ENCODE measurements at regions not wholly inside any gene's neighbourhood (a gene's known extent, or its start where the extent isn't known, plus 50 kb on each side); places are given as distances from the start of the nearest gene placed in this dataset.

DNA sequence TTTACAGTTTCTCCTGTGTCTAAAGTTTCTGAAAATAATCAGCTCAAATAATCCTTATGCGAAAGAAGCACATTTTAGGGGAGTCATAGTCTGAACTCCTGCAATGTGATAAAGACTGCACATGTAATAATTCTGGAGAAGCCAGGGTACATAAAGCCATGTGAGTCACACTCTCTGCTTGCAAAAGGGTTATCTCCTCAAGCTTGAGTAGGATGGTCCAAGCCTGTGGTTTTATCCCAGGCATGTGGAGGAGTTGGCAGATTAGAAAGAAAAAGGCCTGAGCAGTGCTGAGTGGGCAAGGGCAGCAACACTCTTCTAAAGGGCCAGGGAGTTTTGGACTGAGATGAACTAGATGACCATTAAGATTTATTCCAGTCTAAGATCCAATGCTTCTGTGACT lies 220.4 kb downstream of the RHOU start:
- H3K4me3 ChIP-seq (ENCODE audit: low read length): no peak overlapping the region
- no peaks in the 10 kb centered on the region for H3K79me2 ChIP-seq (replicated peaks; ENCODE audit: insufficient read depth, low read length)
- no peaks in the 10 kb centered on the region for H3K9me2 ChIP-seq (ENCODE audit: insufficient read depth, low read length)
- no peaks in the 10 kb centered on the region for H3K9me3 ChIP-seq (ENCODE audit: low read length)
- no peaks in the 10 kb centered on the region for H3K36me3 ChIP-seq (ENCODE audit: insufficient read depth, low read length)
- H3K4me2 ChIP-seq (ENCODE audit: low read length): no peak overlapping the region
- no peak overlapping the region for H3K27ac ChIP-seq (ENCODE audit: low read length)
- no peaks in the 10 kb centered on the region for H3K27me3 ChIP-seq (ENCODE audit: insufficient read depth, low read depth, low read length)
- TF ChIP-seq SMC3 (conservative IDR thresholded peaks at IDR 0.05; ENCODE audit: poor library complexity) (no peak), EP300 (conservative IDR thresholded peaks at IDR 0.05; ENCODE audit: poor library complexity, severe bottlenecking) (no peak), MXI1 (conservative IDR thresholded peaks at IDR 0.05; ENCODE audit: poor library complexity, severe bottlenecking) (no peak), TAF1 (IDR thresholded peaks at IDR 0.05; ENCODE audit: low read depth) (no peak), RAD21 (conservative IDR thresholded peaks at IDR 0.05) (no peak), EZH2 (IDR thresholded peaks at IDR 0.05; ENCODE audit: borderline replicate concordance, insufficient read depth, low read length, poor library complexity, severe bottlenecking) (no peak), POLR2AphosphoS5 (IDR thresholded peaks at IDR 0.05) (no peak)
- TF ChIP-seq, protein P1, sequence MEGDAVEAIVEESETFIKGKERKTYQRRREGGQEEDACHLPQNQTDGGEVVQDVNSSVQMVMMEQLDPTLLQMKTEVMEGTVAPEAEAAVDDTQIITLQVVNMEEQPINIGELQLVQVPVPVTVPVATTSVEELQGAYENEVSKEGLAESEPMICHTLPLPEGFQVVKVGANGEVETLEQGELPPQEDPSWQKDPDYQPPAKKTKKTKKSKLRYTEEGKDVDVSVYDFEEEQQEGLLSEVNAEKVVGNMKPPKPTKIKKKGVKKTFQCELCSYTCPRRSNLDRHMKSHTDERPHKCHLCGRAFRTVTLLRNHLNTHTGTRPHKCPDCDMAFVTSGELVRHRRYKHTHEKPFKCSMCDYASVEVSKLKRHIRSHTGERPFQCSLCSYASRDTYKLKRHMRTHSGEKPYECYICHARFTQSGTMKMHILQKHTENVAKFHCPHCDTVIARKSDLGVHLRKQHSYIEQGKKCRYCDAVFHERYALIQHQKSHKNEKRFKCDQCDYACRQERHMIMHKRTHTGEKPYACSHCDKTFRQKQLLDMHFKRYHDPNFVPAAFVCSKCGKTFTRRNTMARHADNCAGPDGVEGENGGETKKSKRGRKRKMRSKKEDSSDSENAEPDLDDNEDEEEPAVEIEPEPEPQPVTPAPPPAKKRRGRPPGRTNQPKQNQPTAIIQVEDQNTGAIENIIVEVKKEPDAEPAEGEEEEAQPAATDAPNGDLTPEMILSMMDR (IDR thresholded peaks at IDR 0.05; ENCODE audit: poor library complexity, severe bottlenecking): no peak
- TF ChIP-seq, protein P2, sequence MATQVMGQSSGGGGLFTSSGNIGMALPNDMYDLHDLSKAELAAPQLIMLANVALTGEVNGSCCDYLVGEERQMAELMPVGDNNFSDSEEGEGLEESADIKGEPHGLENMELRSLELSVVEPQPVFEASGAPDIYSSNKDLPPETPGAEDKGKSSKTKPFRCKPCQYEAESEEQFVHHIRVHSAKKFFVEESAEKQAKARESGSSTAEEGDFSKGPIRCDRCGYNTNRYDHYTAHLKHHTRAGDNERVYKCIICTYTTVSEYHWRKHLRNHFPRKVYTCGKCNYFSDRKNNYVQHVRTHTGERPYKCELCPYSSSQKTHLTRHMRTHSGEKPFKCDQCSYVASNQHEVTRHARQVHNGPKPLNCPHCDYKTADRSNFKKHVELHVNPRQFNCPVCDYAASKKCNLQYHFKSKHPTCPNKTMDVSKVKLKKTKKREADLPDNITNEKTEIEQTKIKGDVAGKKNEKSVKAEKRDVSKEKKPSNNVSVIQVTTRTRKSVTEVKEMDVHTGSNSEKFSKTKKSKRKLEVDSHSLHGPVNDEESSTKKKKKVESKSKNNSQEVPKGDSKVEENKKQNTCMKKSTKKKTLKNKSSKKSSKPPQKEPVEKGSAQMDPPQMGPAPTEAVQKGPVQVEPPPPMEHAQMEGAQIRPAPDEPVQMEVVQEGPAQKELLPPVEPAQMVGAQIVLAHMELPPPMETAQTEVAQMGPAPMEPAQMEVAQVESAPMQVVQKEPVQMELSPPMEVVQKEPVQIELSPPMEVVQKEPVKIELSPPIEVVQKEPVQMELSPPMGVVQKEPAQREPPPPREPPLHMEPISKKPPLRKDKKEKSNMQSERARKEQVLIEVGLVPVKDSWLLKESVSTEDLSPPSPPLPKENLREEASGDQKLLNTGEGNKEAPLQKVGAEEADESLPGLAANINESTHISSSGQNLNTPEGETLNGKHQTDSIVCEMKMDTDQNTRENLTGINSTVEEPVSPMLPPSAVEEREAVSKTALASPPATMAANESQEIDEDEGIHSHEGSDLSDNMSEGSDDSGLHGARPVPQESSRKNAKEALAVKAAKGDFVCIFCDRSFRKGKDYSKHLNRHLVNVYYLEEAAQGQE (IDR thresholded peaks at IDR 0.05; ENCODE audit: borderline replicate concordance): no peak
- no peaks in the 10 kb centered on the region for H4K20me1 ChIP-seq (ENCODE audit: insufficient read depth)
- H2AFZ ChIP-seq (ENCODE audit: low read depth, low read length): no peak overlapping the region
- H3F3A ChIP-seq (ENCODE audit: insufficient read depth, low read length, poor library complexity, severe bottlenecking): no peaks in the 10 kb centered on the region
- no peak overlapping the region for H3K9ac ChIP-seq (ENCODE audit: low read length)

DNA sequence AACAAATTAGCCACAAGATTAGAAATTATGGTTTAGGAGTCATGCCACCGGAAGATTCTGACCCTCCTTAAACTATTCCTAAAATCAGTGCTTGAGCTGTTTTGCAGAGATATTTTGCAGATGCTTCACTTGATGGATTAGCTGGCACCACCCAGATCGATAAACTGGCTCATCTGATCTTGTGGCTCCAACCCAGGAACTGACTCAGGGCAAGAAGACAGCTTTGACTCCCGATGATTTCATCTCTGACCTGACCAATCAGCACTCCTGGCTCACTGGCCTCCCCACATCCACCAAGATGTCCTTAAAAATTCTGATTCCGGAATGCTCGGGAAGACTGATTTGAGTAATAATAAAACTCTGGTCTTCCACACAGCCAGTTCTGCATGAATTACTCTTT lies 221.6 kb downstream of the RHOU start:
- no peaks in the 10 kb centered on the region for H3K9me2 ChIP-seq (ENCODE audit: insufficient read depth, low read length)
- no peaks in the 10 kb centered on the region for H3F3A ChIP-seq (ENCODE audit: insufficient read depth, low read length, poor library complexity, severe bottlenecking)
- H3K27me3 ChIP-seq (ENCODE audit: insufficient read depth, low read depth, low read length): no peaks in the 10 kb centered on the region
- H3K36me3 ChIP-seq (ENCODE audit: insufficient read depth, low read length): no peaks in the 10 kb centered on the region
- H3K9me3 ChIP-seq (ENCODE audit: low read length): no peaks in the 10 kb centered on the region
- TF ChIP-seq POLR2AphosphoS5 (IDR thresholded peaks at IDR 0.05) (no peak), EZH2 (IDR thresholded peaks at IDR 0.05; ENCODE audit: borderline replicate concordance, insufficient read depth, low read length, poor library complexity, severe bottlenecking) (no peak)
- no peaks in the 10 kb centered on the region for H3K79me2 ChIP-seq (replicated peaks; ENCODE audit: insufficient read depth, low read length)
- H4K20me1 ChIP-seq (ENCODE audit: insufficient read depth): no peaks in the 10 kb centered on the region
- H3K4me3 ChIP-seq (ENCODE audit: low read length): no peak overlapping the region
- H3K9ac ChIP-seq (ENCODE audit: low read length): no peak overlapping the region
- H3K4me2 ChIP-seq (ENCODE audit: low read length): no peak overlapping the region
- no peak overlapping the region for H3K27ac ChIP-seq (ENCODE audit: low read length)
- H2AFZ ChIP-seq (ENCODE audit: low read depth, low read length): no peak overlapping the region

DNA sequence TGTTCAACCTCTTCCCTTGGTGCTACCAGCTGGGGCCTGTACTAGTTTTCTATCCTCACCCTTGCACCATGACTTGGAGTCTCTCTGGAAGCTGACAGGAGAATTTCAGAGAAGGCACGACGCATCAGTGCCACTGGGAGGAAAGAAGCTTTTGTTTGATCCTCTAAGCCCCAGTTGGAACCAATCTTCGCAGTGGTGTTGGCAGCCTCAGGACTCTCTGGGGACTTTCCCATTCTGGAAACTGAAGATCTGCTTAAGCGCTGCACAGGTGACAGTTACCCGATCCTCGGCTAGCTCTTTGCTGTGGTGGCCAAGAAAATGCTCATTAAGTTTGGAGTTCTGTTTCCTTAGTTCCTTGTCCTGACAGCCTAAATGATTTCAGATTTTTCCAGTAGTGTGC lies 222.3 kb downstream of the RHOU start:
- H3K9me2 ChIP-seq (ENCODE audit: insufficient read depth, low read length): no peaks in the 10 kb centered on the region
- no peaks in the 10 kb centered on the region for H3K27me3 ChIP-seq (ENCODE audit: insufficient read depth, low read depth, low read length)
- no peak overlapping the region for H3K27ac ChIP-seq (ENCODE audit: low read length)
- H2AFZ ChIP-seq (ENCODE audit: low read depth, low read length): no peak overlapping the region
- no peaks in the 10 kb centered on the region for H3K79me2 ChIP-seq (replicated peaks; ENCODE audit: insufficient read depth, low read length)
- H3K9me3 ChIP-seq (ENCODE audit: low read length): no peaks in the 10 kb centered on the region
- H4K20me1 ChIP-seq (ENCODE audit: insufficient read depth): no peaks in the 10 kb centered on the region
- no peaks in the 10 kb centered on the region for H3K36me3 ChIP-seq (ENCODE audit: insufficient read depth, low read length)
- no peak overlapping the region for H3K4me3 ChIP-seq (ENCODE audit: low read length)
- no peak overlapping the region for H3K4me2 ChIP-seq (ENCODE audit: low read length)
- H3K9ac ChIP-seq (ENCODE audit: low read length): no peak overlapping the region
- TF ChIP-seq POLR2AphosphoS5 (IDR thresholded peaks at IDR 0.05): no peak
- TF ChIP-seq, protein P2 (IDR thresholded peaks at IDR 0.05; ENCODE audit: borderline replicate concordance): no peak
- TF ChIP-seq MXI1 (conservative IDR thresholded peaks at IDR 0.05; ENCODE audit: poor library complexity, severe bottlenecking): no peak
- TF ChIP-seq, protein P1 (IDR thresholded peaks at IDR 0.05; ENCODE audit: poor library complexity, severe bottlenecking): no peak
- no peak for TF ChIP-seq TAF1 (IDR thresholded peaks at IDR 0.05; ENCODE audit: low read depth)
- no peak for TF ChIP-seq EP300 (conservative IDR thresholded peaks at IDR 0.05; ENCODE audit: poor library complexity, severe bottlenecking)
- no peak for TF ChIP-seq EZH2 (IDR thresholded peaks at IDR 0.05; ENCODE audit: borderline replicate concordance, insufficient read depth, low read length, poor library complexity, severe bottlenecking)
- TF ChIP-seq SMC3 (conservative IDR thresholded peaks at IDR 0.05; ENCODE audit: poor library complexity): no peak
- no peaks in the 10 kb centered on the region for H3F3A ChIP-seq (ENCODE audit: insufficient read depth, low read length, poor library complexity, severe bottlenecking)
